ENCODE measurements at regions not wholly inside any gene's neighbourhood (a gene's known extent, or its start where the extent isn't known, plus 50 kb on each side); places are given as distances from the start of the nearest gene placed in this dataset.
"Not testable (repeated sequence)": the region's sequence is repeated elsewhere in the genome, so short reads cannot be mapped to it uniquely, and the experiment has no call there.

DNA sequence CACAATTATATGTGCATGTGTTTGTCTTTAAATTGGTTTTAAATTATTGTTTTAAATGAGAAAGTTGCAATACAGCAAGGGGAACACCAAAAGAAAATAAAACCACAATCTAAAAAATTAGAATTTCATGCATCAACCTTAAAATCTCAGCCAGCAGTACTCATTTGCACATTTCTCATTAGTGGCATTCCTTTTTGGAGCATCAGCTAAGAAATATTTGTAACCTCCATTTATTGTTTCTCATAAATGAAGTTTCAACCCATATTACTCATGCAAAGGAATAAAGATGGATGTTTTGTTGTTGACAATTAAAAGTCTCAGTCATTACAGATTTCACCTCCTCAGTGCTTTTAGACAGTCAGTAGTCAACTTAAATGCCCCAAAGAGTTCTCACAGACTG, 160.1 kb downstream of the TBX15 start:
- ChIA-PET CTCF (no interaction called here), POLR2A (no interaction called here)

DNA sequence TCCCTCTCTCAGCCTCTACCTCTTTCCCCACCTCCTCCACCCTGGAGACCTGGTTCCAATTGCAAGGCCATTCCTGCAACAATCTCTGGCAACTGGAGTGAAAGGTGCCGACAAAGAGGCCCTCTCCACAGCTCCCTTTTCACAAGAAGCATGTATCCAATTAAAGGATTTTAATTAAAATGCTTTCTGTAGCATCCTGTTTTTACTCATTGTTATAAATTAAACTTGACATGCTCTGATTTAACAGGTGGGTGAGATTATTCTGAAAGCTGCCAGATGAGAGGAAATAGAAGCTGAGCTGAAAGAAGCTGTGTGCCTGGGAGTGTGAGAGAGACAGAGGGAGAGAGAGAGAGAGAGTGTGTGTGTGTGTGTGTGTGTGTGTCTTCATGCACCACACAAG, 160.5 kb downstream of the TBX15 start:
- POLR2A ChIA-PET, result no interaction called here
- CTCF ChIA-PET, result no interaction called here

DNA sequence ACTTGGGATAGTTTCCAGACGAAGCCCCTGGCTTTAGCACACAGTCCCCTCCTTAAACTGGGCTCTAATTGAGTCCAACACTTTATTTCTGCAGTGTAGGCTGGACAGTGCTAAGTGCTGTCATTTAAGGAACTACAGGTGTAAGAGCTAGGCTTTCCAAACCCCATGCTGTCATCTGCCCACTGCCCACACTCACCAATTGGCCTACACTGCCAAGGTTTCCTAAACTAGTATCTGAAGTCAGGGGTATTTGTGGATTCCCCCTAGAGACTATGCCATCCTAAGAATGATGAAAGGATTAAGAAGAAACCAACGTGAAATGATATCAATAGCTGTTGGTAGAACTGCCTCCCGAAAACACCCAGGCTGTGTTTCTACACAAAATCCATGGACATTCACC, 160.9 kb downstream of the TBX15 start:
- ChIA-PET POLR2A (no interaction called here), CTCF (no interaction called here)

- ChIA-PET CTCF (no interaction called here), POLR2A (no interaction called here)
These were observed 161.5 kb downstream of the TBX15 start for GRCh38 chr1:118826669-118827068.

- CTCF ChIA-PET, result no interaction called here
- POLR2A ChIA-PET, result no interaction called here
These were observed 162.5 kb downstream of the TBX15 start for GRCh38 chr1:118825619-118826018.

- POLR2A ChIA-PET, result no interaction called here
- CTCF ChIA-PET, result no interaction called here
These were observed 166.3 kb downstream of the TBX15 start for GRCh38 chr1:118821801-118822200.

DNA sequence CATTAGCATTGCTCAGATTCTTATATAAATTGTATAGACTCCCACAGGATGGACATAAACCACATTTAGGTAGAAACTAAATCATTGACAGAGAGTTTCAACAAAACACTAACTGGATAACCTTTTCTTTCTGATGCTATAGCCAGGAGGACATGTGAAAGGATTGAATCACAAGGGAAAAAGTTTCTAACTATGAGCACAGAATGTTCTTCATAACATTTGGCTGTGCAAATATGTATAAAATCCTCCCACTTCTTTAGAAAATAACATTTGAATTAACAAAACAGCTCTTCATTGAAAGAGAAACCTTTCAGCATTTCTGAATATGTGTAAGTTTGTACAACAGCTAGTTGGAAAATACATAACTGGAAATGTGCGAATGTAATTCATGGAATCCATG, 167.3 kb downstream of the TBX15 start:
- ChIA-PET POLR2A (no interaction called here), CTCF (no interaction called here)

- ChIA-PET CTCF (no interaction called here), POLR2A (interaction anchor here (0.6 kb wide), 1 partner anchor 422 kb away, joined by 9 read pairs; no protein-coding TSS in a partner anchor)
These were observed 172.2 kb downstream of the TBX15 start for GRCh38 chr1:118815909-118816308.

- CTCF ChIA-PET, result no interaction called here
- POLR2A ChIA-PET, result no interaction called here
These were observed 175.6 kb downstream of the TBX15 start for GRCh38 chr1:118812555-118812954.

- CTCF ChIA-PET, result no interaction called here
These were observed 177.0 kb downstream of the TBX15 start for GRCh38 chr1:118811156-118811555.

DNA sequence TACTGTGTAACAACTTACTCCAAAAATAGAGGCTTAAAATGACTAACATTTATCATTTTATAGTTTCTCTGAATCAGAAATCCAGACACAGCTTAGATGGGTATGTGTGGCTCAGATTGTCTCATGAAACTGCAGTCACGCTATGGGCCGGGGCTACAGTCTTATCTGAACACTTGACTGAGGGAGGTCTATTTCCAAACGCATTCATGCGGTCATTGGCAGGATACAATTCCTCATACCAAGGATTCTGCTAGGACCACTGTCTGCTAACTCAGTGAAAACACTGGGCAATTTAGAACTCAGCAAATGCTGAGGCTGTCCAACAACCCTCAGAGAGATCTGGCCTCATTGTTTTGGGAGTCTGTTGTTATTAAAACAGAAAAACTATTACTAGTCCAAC, 178.6 kb downstream of the TBX15 start:
- POLR2A ChIA-PET, result no interaction called here
- CTCF ChIA-PET, result no interaction called here

More at GRCh38 chr1:118811156-118811555, 177.0 kb downstream of the TBX15 start:
- POLR2A ChIA-PET, result no interaction called here

DNA sequence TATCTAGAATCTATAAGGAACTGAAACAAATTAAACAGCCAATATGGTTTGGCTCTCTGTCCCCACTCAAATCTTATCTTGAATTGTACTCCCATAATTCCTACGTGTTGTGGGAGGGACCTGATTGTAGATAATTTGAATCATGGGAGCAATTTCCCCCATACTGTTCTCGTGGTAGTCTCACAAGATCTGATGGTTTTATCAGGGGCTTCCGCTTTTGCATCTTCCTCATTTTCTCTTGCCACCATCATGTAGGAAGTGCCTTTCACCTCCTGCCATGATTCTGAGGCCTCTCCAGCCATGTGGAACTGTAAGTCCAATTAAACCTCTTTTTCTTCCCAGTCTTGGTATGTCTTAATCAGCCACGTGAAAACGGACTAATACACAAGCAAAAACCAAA, 185.0 kb downstream of the TBX15 start:
- CTCF ChIA-PET, POLR2A ChIA-PET: not testable (repeated sequence)

- ChIA-PET CTCF (interaction anchor here (0.7 kb wide), 1 partner anchor 9 kb away, joined by 3 read pairs; no protein-coding TSS in a partner anchor), POLR2A (no interaction called here)
These were observed 196.9 kb downstream of the TBX15 start for GRCh38 chr1:118791094-118791691.

- CTCF ChIA-PET, result no interaction called here
- POLR2A ChIA-PET, result no interaction called here
These were observed 199.7 kb downstream of the TBX15 start for GRCh38 chr1:118788463-118788862.

DNA sequence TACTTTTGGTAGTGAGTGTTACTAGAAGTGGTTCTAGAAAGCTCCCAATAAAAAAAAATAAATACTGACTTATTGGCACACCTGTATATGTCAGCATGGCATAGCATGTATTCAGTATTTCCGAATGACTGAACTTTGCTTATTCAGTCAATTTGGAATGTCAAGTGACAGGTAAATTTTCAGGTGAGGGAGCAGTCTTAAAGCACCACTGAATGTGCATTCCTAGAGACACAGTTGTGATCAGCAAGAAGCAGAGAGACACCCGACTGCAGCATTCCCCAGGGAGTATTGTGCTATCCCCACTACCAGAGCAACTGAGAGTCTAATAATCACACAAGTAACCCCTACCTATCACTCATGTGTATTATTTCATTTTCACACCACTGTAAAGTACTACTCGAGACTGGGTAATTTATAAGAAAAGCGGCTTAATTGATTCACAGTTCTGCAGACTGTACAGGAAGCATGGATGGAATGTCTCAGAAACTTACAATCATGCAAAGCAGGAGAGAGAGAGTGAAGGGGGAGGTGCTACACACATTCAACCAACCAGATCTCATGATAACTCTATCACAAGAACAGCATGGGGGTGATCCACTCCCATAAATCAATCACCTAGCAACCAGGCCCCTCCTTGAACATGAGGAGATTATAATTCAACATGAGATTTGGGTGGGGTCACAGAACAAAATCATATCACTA, 201.5 kb downstream of the TBX15 start:
- POLR2A ChIA-PET, result no interaction called here
- CTCF ChIA-PET, result no interaction called here

DNA sequence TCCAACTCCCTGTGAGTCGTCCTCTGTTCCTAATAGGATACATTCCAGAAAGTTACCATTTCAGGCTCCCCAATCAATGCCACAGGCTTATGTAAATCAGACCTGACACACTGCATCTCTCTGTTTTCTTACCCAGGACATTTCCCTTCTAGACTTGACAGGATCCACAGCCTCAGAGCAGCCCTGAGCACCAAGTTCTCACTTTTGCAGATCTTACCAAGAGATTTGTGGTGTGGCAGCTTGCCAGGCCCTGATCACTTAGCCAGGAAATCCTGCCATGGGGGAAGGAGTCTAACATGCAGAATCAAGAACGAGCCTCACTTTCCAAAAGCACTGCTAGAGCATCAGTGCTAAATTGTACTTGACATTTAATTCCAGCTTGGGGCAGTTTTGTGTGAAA, 202.9 kb downstream of the TBX15 start:
- POLR2A ChIA-PET, result no interaction called here

DNA sequence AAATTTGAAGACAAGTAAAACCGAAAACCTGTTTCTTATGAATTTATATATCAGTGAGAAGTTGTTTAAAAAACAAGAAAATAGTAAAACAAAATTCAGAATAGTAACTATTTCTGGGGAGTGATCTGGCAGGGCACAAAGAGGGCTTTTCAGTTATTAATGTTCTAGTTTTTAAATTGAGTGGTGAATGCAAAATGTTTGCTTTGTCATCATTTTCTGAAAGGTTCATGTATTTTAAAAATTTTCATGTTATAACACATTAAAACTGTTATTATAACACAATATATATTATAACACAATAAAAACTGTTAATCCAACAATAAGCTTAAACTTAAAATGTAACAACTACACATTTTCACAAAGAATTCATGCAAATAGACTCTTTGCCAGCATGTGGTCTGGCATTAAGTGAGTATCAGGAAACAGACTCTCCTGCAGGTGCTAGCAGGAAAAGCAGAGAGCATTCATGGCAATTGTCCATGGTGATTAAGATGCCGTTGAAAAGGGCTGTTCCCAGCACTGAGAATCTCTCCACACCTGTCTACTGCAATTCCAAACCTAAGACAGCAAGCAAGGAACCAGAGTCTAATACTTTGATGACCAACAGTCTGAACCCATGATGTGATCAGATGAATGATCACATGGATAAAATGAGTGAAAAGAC, 204.9 kb downstream of the TBX15 start:
- POLR2A ChIA-PET, result no interaction called here
- CTCF ChIA-PET, result no interaction called here

More for the DNA sequence above, 202.9 kb downstream of the TBX15 start:
- CTCF ChIA-PET, result no interaction called here

DNA sequence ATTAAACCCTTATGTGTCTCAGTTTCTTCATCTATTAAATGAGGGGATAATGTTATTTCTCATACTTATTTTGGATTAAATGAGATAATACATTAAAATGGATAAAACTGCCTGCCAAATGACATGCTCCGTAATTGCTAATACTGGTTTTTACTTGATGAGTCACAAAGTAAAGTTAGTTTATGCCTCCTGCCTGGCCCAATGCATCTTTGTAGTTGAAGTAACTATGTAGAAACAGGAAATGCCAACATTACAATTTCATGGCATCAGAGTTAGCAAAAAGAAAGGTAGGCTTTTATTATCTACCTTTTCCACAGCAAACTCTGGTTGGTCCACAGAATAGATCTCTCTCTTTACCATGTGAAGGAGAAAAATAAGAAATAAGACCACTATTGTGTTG, 214.5 kb downstream of the TBX15 start:
- POLR2A ChIA-PET, result no interaction called here

GRCh38 chr1:118767971-118768370, 220.2 kb downstream of the TBX15 start:
- ChIA-PET POLR2A (no interaction called here), CTCF (no interaction called here)

More for the DNA sequence above, 214.5 kb downstream of the TBX15 start:
- CTCF ChIA-PET, result no interaction called here

DNA sequence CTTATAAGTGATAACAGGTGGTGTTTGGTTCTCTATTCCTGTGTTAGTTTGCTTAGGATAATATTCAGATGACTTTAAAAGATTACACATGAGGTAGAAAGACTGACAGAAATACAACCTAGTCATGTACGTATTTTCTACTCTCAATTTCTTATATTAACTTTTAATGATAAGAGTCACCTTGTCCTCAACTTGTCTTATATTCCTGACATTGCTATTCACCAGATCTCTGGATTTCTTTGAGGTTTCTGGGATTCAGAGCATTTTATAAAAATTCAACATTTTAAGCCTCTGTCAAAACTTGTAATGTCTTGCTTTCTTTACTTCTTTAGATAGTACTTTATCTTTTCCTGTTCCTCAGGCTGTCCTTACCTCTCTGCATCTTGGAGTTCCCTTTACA, 234.2 kb downstream of the TBX15 start:
- CTCF ChIA-PET, result no interaction called here
- POLR2A ChIA-PET, result no interaction called here

- ChIA-PET CTCF (no interaction called here), POLR2A (no interaction called here)
These were observed 237.0 kb downstream of the TBX15 start for GRCh38 chr1:118751166-118751565.

DNA sequence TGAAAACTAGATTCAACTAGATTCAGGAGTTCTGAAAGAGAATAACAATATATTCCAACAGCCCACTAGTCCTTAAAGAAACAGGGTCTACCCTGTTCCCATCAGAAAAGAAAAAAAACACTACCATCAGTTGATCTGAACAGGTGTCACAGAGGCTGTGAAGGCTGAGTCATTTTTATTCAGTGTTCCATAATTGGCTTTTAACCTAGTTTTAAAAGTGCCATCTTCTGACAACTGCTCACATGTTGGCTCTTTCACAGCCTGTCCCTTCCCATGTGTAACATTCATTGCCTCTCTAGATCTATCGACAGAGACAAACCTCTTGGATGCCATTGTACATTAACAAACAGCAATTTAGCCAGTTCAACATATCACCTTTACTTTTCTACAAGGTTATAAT, 243.7 kb downstream of the TBX15 start:
- CTCF ChIA-PET, result no interaction called here
- POLR2A ChIA-PET, result no interaction called here
